ENCODE measurements at regions not wholly inside any gene's neighbourhood (a gene's known extent, or its start where the extent isn't known, plus 50 kb on each side); places are given as distances from the start of the nearest gene placed in this dataset.

DNA sequence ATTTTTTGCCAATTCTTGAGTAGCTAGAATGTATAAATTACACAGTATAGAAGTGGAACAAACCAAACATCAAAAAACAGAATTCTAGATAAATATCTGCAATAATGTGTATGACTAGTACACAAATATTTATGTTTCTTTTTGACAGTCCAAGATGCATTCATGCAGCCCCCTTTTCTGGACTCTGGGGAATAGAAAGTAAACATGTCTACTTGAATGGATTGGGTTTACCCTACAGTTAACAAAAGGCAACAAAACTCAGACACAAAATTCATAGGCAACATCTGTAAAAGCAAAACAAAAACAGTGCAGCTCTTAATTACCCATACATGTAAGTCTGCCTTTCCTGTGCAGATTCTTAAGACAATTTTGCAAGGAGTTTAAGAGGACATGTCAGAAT is 419.4 kb upstream of the DACH1 start:
- Histone ChIP-seq H3K27ac (no peak overlapping the region), H3K4me3 (no peak overlapping the region), H3K27me3 (no peaks in the 10 kb centered on the region), H3K9me3 (0 out of 2 replicates have a peak, but pooled peaks cover 3% of the 10 kb centered on the region), H4K20me1 (no peaks in the 10 kb centered on the region), H3K9ac (no peak overlapping the region), H3K4me2 (no peak overlapping the region), H3K36me3 (no peaks in the 10 kb centered on the region), H3K4me1 (peaks cover 5% of the 10 kb centered on the region)
- TF ChIP-seq Cebpa-rat (IDR thresholded peaks at IDR 0.05): no peak

DNA sequence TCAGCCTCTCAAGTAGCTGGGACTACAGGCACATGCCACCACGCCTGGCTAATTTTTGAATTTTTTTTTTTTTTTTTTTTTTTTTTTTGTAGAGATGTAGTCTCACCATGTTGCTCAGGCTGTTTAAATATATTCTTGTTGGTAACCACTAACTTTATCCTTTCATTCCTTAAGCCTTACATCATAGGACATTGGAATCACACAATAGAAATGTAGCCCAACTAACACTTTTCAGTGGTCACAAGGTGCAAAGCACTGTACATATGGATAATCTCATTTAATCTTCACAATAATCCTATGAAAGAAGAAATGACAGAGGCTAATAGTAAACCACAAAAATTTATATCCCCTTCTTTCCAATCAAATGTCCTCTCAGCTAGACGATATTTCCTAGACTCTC is 417.8 kb upstream of the DACH1 start:
- H3K27me3 ChIP-seq: no peaks in the 10 kb centered on the region
- no peak overlapping the region for H3K4me2 ChIP-seq
- H3K9ac ChIP-seq: no peak overlapping the region
- no peak overlapping the region for H3K27ac ChIP-seq
- TF ChIP-seq Cebpa-rat (IDR thresholded peaks at IDR 0.05): no peak
- H3K9me3 ChIP-seq: 0 out of 2 replicates have a peak, but pooled peaks cover 3% of the 10 kb centered on the region
- no peaks in the 10 kb centered on the region for H4K20me1 ChIP-seq
- no peak overlapping the region for H3K4me3 ChIP-seq
- no peaks in the 10 kb centered on the region for H3K4me1 ChIP-seq
- H3K36me3 ChIP-seq: no peaks in the 10 kb centered on the region

DNA sequence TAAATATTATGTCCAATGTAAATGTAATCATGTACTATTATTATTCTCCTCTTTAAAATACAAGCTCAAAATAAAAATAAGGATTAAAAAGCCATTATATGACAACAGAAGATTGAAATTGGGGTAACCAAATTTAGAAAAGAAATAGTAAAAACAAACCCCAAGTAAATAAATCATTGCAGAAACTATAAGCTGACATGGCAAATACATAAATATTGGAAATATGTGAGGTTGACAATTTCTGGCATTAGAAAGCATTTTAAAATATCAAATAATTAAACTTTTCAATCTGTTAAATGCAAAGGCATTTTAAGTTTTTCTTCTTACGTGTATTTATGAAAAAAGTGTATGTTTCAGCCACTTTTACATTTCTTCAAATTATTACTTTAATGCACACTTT is 394.7 kb upstream of the DACH1 start:
- Histone ChIP-seq H3K4me3 (no peak overlapping the region), H3K27ac (no peak overlapping the region), H3K27me3 (no peaks in the 10 kb centered on the region), H3K36me3 (no peaks in the 10 kb centered on the region), H3K9me3 (no peaks in the 10 kb centered on the region), H4K20me1 (no peaks in the 10 kb centered on the region), H3K9ac (no peak overlapping the region), H3K4me1 (no peaks in the 10 kb centered on the region), H3K4me2 (no peak overlapping the region)
- no peak for TF ChIP-seq Cebpa-rat (IDR thresholded peaks at IDR 0.05)

GRCh38 chr13:72259528-72259927 is 392.5 kb upstream of the DACH1 start:
- Histone ChIP-seq H3K36me3 (no peaks in the 10 kb centered on the region), H3K27me3 (no peaks in the 10 kb centered on the region), H3K9me3 (no peaks in the 10 kb centered on the region), H3K9ac (no peak overlapping the region), H3K4me3 (no peak overlapping the region), H3K4me2 (no peak overlapping the region), H4K20me1 (no peaks in the 10 kb centered on the region), H3K27ac (no peak overlapping the region), H3K4me1 (no peaks in the 10 kb centered on the region)
- TF ChIP-seq Cebpa-rat (IDR thresholded peaks at IDR 0.05): no peak

GRCh38 chr13:72258340-72258981 is 391.5 kb upstream of the DACH1 start:
- Histone ChIP-seq H3K9me3 (no peaks in the 10 kb centered on the region), H3K36me3 (no peaks in the 10 kb centered on the region), H3K4me1 (no peaks in the 10 kb centered on the region), H3K27ac (no peak overlapping the region), H4K20me1 (no peaks in the 10 kb centered on the region), H3K9ac (no peak overlapping the region), H3K4me3 (no peak overlapping the region), H3K27me3 (no peaks in the 10 kb centered on the region), H3K4me2 (no peak overlapping the region)
- TF ChIP-seq Cebpa-rat (IDR thresholded peaks at IDR 0.05): no peak

- H3K4me2 ChIP-seq: no peak overlapping the region
- H3K4me1 ChIP-seq: no peaks in the 10 kb centered on the region
- TF ChIP-seq Cebpa-rat (IDR thresholded peaks at IDR 0.05): no peak
- H3K9me3 ChIP-seq: no peaks in the 10 kb centered on the region
- H3K9ac ChIP-seq: no peak overlapping the region
- H3K27me3 ChIP-seq: no peaks in the 10 kb centered on the region
- H3K36me3 ChIP-seq: no peaks in the 10 kb centered on the region
- H3K4me3 ChIP-seq: no peak overlapping the region
- no peak overlapping the region for H3K27ac ChIP-seq
- no peaks in the 10 kb centered on the region for H4K20me1 ChIP-seq
These were observed 388.9 kb upstream of the DACH1 start for GRCh38 chr13:72255908-72256307.

GRCh38 chr13:72253754-72254153 is 386.8 kb upstream of the DACH1 start:
- Histone ChIP-seq H3K9me3 (no peaks in the 10 kb centered on the region), H3K9ac (no peak overlapping the region), H3K4me3 (no peak overlapping the region), H3K4me2 (no peak overlapping the region), H3K36me3 (no peaks in the 10 kb centered on the region), H3K27ac (no peak overlapping the region), H4K20me1 (no peaks in the 10 kb centered on the region), H3K4me1 (no peaks in the 10 kb centered on the region), H3K27me3 (no peaks in the 10 kb centered on the region)
- TF ChIP-seq Cebpa-rat (IDR thresholded peaks at IDR 0.05): no peak

- no peaks in the 10 kb centered on the region for H3K4me1 ChIP-seq
- no peak overlapping the region for H3K4me2 ChIP-seq
- H3K9ac ChIP-seq: no peak overlapping the region
- H3K27ac ChIP-seq: no peak overlapping the region
- H3K4me3 ChIP-seq: no peak overlapping the region
- H3K27me3 ChIP-seq: no peaks in the 10 kb centered on the region
- no peak for TF ChIP-seq Cebpa-rat (IDR thresholded peaks at IDR 0.05)
- H4K20me1 ChIP-seq: no peaks in the 10 kb centered on the region
- no peaks in the 10 kb centered on the region for H3K9me3 ChIP-seq
- H3K36me3 ChIP-seq: no peaks in the 10 kb centered on the region
These were observed 379.4 kb upstream of the DACH1 start for GRCh38 chr13:72246396-72246795.

GRCh38 chr13:72244788-72245187 is 377.8 kb upstream of the DACH1 start:
- TF ChIP-seq Cebpa-rat (IDR thresholded peaks at IDR 0.05): no peak
- H3K27ac ChIP-seq: no peak overlapping the region

DNA sequence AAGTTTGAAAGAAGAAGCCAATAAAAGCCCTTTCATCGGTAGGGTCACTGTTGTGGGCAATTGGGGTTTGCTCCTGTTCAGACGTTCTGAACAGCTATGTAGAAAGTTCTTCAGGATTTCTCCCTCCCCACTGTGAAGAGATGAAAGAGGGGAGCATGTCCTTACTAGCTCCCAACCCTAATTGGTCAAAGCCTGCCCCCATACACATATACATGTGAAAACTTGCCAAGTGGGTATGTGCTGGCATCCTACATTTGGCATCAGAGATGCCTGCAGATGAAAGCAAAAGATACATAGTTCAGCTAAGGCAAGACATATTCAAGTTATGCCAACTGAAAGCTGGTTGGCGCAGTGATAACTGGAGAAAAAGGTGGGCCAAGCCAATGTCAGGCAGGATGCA is 363.1 kb upstream of the DACH1 start:
- Histone ChIP-seq H3K36me3 (no peaks in the 10 kb centered on the region), H3K4me1 (no peaks in the 10 kb centered on the region), H3K27me3 (no peaks in the 10 kb centered on the region)

More at GRCh38 chr13:72244788-72245187, 377.8 kb upstream of the DACH1 start:
- no peaks in the 10 kb centered on the region for H3K4me1 ChIP-seq
- no peaks in the 10 kb centered on the region for H3K9me3 ChIP-seq
- no peaks in the 10 kb centered on the region for H4K20me1 ChIP-seq
- no peak overlapping the region for H3K9ac ChIP-seq
- no peaks in the 10 kb centered on the region for H3K36me3 ChIP-seq
- H3K27me3 ChIP-seq: no peaks in the 10 kb centered on the region
- no peak overlapping the region for H3K4me3 ChIP-seq
- no peak overlapping the region for H3K4me2 ChIP-seq

GRCh38 chr13:72229067-72229466 is 362.1 kb upstream of the DACH1 start:
- H3K4me1 ChIP-seq: no peaks in the 10 kb centered on the region
- no peaks in the 10 kb centered on the region for H3K27me3 ChIP-seq
- H4K20me1 ChIP-seq: no peaks in the 10 kb centered on the region
- no peak overlapping the region for H3K9ac ChIP-seq
- H3K36me3 ChIP-seq: no peaks in the 10 kb centered on the region
- TF ChIP-seq Cebpa-rat (IDR thresholded peaks at IDR 0.05): no peak
- H3K4me3 ChIP-seq: no peak overlapping the region
- H3K4me2 ChIP-seq: no peak overlapping the region
- no peak overlapping the region for H3K27ac ChIP-seq
- no peaks in the 10 kb centered on the region for H3K9me3 ChIP-seq

More for the DNA sequence above, 363.1 kb upstream of the DACH1 start:
- H4K20me1 ChIP-seq: no peaks in the 10 kb centered on the region
- H3K9me3 ChIP-seq: no peaks in the 10 kb centered on the region
- no peak for TF ChIP-seq Cebpa-rat (IDR thresholded peaks at IDR 0.05)
- no peak overlapping the region for H3K4me3 ChIP-seq
- no peak overlapping the region for H3K27ac ChIP-seq
- no peak overlapping the region for H3K4me2 ChIP-seq
- H3K9ac ChIP-seq: no peak overlapping the region

Data from BLaER1 (cell line).